NCI-H1436 (cell line): ENCODE measurements at regions not wholly inside any gene's neighbourhood (a gene's known extent, or its start where the extent isn't known, plus 50 kb on each side); places are given as distances from the start of the nearest gene placed in this dataset.

Experiments used
- DNase-seq: peaks from one replicate; lab custom pipeline; 2025; lab: John Stamatoyannopoulos, UW

DNA sequence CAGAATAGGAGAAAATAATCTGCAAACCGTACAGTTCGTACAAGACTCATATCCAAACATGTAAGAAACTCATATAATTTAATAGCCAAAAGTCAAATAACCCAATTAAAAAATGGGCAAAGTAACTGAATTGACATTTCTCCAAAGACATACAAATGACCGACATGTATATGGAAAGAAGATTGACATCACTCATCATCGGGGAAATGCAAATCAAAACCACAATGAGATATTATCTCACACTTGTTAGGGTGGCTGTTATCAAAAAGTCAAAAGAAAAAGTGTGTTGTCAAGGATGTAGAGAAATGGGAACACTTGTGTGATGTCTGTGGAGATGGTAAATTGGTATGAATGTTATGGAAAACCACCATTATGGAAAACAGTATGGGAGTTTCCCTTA, 70.5 kb upstream of the STXBP5 start:
- no peak for DNase-seq

DNA sequence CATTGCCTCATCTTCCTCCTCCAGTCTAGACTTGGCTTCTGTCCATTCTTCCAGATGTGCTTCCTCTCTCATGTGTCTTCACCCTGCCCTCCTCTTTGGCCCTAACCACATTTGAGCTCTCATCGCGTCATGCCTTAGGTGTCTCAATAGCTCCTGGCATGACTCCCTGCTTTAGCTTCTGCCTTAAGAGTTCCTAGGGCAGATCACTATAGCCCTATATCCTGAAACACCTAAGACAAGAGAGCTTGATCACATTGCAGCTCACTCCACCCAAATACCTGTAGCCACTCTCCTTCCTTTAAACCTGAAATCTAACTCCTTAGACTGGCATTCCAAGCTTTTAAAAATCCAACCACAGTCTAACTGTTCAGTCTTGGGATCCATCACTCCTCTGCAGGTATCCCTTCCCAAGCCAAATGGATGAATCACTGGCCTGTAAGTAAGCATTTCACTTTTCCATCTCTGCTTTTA, 69.0 kb upstream of the STXBP5 start:
- DNase-seq = no peak

DNA sequence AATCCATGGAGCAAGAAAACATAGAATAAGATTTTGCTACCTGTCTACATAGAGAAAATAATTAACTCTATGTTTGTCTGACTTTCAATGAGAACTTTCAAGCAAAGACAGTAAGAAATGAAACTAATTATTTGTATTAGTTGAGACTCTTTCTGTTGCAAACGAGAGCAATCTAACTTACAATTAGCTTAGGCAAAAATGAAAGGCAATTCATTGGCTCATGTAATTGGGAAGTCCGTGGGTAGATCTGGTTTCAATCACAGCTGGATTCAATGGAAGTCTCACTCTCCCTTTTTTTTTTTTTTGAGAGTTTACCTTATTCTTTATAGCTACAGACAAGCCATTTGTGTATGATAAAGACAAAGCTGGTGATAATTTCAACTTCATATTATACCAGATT, 68.2 kb upstream of the STXBP5 start:
- DNase-seq = no peak

DNA sequence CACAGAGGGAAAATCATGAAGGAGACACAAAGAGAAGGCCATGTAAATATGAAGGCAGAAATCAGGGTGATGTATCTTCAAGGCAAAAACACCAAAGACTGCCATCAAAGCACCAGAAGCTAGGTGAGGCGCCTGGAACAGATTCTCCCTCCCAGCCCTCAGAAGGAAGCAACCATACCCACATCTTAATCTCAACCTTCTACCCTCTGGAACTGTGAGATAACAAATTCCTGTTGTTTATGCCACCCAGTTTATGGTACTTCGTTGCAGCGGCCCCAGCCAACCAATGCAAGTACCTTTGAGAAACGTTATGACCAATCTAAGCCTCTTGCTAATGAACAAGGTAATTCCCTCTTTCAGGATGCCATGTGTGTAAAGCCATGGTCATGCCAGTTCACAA, 66.2 kb upstream of the STXBP5 start:
- no peak for DNase-seq

GRCh38 chr6:147138835-147139234, 65.4 kb upstream of the STXBP5 start:
- DNase-seq = no peak

- no peak for DNase-seq
Observed at GRCh38 chr6:147141711-147142308, 62.4 kb upstream of the STXBP5 start.

- DNase-seq = no peak
Observed at GRCh38 chr6:147142684-147143245, 61.5 kb upstream of the STXBP5 start.

- no peak for DNase-seq
Observed at GRCh38 chr6:147149092-147149491, 55.1 kb upstream of the STXBP5 start.

- no peak for DNase-seq
Observed at GRCh38 chr6:147149826-147150225, 54.4 kb upstream of the STXBP5 start.

- no peak for DNase-seq
Observed at GRCh38 chr6:147150293-147150692, 53.9 kb upstream of the STXBP5 start.
